Central memory CD4-positive, alpha-beta T cell (primary cell): ENCODE measurements at regions not wholly inside any gene's neighbourhood (a gene's known extent, or its start where the extent isn't known, plus 50 kb on each side); places are given as distances from the start of the nearest gene placed in this dataset.
"Not testable (repeated sequence)": the region's sequence is repeated elsewhere in the genome, so short reads cannot be mapped to it uniquely, and the experiment has no call there.

Experiments
- DNase-seq: peaks from one replicate; pipeline ENCODE4 v3.0.0; 2022

DNA sequence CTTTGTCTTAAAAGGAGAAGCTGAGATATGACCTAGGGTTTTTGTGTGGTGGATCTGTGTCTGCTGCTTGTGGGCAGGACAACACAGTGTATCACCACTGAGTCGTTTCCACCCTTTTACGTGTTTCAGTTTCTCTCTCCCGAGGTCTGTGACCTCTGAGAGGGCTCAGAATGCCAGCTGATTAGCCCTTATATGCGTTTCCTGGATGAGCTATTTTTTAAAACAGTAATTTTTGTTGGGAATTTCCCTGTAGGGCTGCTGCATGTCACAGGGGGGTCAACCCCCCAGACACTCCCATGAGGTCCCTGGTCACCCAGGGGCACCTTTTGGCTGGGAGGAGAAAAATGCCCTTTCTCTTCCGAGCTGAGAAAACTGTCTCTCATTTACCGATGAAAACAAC lies 170.4 kb upstream of the CASK start:
- DNase-seq = no peak

DNA sequence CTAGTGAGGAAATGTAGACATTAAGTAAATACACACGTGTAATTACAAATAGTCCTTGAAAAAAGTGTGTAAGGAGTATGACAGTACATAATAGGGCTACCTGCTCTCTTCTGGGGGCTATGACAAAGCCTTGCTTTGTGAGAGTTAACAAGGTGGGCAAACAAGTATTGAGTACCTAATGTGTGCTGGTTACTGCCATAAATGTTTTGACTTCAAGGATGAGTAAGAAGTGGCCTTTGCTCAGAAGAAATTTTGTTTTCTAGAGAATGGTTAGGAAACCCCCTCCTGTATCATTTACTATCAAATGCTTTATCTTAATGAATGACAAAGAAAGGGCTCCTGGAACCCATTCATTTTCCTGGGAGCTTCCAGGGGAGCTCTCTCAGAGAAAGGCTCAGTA lies 167.0 kb upstream of the CASK start:
- no peak for DNase-seq

DNA sequence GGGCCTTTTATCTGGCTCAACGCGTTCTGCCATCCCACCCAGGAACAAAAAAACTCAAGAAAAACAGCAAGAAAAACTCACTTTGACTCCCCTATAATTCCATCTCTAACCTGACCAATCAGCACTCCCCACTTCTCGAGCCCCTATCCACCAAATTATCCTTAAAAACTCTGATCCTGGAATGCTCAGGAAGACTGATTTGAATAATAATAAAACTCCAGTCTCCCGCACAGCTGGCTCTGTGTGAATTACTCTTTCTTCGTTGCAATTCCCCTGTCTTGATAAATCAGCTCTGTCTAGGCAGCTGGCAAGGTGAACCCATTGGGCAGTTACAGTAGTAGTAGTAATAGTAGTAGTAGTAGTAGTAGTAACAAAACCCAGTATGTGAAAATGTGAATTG lies 165.7 kb upstream of the CASK start:
- no peak for DNase-seq

DNA sequence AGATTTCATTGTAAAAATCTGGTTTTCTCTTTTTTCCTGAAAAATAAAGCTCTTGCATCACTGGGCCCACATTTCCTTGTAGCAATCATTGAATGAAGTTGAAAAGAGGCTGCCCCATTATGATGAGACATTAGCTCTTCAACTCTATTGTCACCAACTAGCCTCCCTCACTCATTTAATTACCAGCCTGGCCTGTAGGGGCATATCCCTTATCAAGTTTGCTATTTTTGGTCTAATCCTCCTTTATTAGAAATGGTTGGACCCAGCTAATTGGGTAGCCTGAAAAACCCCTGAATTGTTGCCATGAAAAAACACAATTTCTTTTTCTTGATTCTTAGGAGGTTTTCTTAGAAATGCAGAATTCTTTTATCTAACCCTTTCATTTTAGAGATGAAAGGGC lies 164.6 kb upstream of the CASK start:
- DNase-seq = no peak

DNA sequence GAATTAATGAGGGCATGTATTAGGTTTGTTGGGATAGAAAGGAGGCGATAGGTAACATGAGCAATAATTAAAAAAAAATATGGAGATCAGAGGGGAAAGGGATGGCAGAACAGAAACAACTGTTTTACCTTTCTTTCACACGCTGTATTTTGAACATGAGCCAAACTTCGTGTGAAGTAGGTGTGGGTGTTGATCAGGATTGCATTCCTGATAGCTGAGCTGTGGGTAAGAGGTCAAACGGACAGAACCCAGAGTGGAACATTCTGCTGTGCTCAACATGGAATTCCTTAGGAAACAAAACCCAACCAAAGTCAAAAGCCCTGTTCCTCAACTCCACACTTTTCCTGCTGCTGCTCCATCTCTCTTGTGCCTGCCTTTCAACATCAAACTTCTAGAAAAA lies 162.5 kb upstream of the CASK start:
- no peak for DNase-seq

DNA sequence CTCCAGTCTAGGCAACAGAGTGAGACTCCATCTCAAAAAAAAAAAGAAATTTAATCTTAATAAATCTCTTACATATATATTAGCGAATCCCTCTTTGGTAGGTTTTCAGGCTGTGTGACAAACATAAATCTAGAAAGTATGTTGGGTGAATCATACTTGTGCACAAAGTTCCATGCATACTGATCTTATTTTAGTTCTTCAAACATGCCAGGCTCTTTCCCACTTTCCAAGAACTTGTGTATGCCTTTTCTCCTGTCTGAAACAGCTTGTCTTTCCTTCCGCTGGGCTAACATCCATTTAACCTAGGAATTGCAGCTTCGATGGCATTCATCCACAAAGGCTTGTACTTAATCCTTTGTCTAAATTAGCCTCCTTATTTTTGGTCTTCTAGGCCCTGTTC lies 156.6 kb upstream of the CASK start:
- no peak for DNase-seq

DNA sequence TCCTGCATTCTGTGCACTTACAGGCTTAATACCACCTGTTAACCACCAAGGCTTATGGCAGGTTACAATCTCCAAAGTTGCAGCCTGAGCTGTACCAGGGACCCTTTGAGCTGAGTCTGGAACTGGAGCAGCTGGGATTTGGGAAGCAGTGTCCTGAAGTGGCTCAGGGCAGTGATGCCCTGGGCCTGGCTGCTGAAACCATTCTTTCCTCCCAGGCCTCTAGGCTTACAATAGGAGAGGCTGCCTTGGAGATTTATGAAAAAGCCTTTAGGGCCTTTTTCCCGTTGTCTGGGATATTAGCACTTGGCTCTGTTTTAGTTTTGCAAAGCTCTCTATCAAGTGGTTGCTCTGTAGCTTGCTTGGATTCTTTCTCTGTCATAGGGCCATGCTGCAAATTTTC lies 154.3 kb upstream of the CASK start:
- no peak for DNase-seq

DNA sequence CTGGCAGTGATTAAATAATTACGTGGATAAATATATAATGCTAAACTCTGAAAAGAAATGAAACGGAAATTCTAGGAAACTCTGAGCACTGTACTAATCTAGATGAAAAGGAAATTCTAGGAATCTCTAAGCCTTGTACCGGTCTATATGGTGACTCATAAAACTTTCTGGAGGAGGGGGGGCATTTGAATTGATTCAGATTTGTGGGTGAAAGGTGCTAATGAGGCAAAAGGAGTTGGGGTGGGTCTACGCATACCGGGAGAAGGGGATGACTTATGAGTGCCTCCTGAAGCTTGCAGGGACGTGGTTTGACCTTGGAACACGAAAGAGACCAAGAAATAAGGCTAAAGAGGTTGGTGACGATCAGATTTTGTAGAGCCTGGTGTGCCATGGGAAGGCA lies 151.7 kb upstream of the CASK start:
- no peak for DNase-seq

DNA sequence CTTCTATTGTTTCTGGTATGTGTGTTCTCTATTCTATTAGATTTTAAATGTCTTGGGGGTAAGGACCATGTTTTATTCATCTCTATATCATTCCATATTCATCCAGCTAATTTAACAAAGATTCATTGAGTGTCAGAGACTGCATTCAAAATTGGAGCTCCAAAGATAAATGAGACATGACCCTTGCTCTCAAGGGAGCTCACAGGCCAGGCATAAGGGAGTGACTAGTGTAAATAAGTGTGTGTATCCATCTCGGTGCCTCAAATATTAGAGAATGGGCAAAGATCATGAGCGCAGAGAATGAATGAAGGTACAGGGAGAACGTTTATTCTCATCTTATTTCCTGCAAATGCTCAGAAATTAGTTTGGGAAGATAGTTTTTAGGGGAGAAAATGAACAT lies 150.1 kb upstream of the CASK start:
- no peak for DNase-seq

DNA sequence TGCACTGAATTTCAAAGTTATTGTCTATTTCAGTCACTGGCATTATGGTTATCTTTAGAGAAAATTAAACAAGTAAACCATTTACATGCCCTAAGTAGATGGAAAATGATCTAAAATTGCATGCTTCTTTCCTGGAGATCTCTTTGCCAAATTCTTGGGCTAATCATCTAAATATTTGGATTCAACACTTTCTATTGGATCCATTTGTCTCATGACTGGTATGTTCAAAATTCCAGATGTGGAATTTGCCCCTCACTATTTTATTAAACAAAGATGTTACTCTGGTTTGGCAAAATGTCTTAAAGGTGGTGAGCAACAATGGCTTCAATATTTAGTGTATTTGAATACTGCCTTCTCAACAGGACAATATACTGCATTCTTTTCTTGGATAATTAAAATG lies 147.5 kb upstream of the CASK start:
- DNase-seq = no peak

DNA sequence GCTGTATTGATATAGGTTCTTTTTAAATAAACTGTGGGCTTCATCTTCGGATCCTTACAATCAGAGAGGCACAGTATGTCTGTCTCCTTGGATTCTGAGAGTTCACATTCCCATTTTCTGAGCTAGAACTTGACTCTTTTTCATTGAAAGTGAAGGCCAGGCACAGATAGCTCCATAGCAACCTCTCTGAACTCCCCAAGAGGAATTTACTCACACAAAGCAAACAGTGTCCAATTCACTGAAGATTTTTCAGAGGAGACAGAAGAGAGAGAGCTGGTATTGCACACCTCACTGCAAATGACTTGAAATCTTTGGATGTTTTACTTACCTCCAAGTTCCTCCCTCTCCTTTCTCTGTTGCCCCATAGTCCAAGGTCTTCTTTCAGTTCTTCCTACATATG lies 130.9 kb upstream of the CASK start:
- no peak for DNase-seq

DNA sequence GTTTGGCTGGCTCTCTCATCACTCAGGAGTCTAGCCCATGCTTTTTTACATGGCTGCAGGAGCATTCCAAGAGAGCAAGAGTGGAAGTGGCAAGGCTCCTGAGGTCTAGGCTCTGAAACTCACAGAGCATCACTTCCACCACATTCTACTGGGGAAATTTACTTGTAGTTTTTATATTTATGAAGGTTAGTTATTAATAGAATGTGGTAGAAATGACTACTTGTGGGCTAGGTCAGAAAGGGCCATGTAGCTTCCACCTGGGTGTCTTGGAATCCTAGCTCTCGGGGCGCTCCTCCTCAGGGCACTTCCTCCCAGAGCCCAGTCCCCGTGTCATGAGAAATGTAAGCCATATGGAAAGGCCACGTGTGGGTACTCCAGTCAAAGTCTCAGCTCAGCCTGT lies 127.0 kb upstream of the CASK start:
- no peak for DNase-seq

DNA sequence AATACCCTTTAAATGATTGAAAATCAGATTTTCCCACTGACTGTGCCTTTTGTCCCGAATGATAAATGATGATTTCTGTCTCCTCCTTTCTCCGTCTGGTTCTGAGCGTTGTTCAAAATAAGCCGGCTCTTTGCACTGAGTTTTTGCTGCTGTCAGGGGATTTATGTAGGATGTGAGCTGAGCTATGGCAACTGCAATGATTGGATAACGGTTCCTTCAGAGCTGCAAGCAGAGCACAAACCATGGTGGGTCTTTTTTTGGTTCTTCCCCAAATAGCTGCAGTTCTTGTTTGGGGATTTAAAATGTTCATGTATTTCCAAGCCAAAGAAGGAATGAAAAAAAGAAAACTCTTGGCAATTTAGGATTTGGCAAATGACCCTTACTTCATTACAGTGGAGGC lies 124.5 kb upstream of the CASK start:
- no peak for DNase-seq

DNA sequence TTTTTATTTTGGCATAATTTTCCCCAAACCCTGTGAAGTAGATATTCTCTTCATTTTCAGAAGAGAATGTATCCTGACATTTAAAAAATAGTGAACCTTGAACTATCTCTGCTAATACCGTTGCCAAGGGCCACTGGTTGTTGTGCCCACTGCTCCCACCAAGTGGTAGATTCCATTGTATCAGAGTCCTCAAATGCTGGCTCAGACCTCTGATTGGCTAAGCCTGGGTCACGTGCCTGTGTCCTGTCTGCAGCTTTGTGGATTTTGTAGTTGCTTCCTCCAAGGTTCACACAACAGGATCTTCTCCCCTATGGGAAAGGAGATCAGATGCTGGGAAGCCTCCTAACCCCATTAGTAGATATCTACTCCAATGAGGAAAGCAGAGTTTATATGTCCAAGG lies 104.8 kb upstream of the CASK start:
- no peak for DNase-seq

DNA sequence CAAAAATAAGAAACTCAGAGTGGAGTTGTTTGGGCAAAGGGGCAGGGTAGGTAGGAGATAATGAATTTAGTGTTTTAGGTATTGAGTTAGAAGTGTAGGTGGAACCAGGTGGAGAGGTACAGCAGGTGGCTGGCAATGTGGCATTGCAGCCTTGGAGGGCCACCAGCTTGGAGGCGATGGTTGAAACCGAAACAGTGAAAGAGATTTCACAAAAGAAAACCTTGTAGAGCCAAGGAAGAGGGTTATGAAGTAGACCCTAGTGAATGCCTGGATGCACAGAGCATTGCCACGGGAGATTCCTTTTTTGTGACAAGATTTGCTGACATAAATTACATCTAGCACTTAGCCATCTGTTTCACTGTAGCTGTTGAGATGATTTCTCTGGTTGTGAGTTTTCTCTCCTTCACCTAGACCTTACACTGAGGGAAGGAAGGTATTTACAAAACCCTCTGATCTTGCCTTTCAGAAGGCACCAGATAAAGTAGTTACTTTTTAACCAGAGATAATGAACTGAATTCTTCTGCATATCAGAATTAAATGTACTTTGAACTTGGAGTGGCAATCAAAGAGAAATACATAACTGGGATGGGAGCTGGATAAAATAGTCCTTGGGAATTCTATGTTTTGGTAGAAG lies 104.1 kb upstream of the CASK start:
- no peak for DNase-seq

DNA sequence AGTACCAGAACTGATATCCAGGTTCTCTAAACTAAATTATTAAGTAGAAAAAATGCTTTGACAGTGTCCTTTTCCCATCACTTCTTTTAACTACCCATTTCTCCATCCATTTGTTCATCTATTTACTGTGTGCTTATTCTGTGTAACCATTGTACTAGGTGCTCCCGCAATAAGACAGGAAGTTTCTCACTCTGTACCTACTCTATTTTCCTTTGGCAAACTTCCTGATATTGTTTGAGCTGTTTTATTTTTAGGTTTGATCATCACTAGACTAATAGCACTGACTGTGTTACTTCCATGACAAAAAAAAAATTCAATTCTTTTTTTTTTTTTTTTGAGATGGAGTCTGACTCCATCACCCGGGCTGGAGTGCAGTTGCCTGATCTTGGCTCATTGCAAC lies 102.5 kb upstream of the CASK start:
- DNase-seq = no peak

DNA sequence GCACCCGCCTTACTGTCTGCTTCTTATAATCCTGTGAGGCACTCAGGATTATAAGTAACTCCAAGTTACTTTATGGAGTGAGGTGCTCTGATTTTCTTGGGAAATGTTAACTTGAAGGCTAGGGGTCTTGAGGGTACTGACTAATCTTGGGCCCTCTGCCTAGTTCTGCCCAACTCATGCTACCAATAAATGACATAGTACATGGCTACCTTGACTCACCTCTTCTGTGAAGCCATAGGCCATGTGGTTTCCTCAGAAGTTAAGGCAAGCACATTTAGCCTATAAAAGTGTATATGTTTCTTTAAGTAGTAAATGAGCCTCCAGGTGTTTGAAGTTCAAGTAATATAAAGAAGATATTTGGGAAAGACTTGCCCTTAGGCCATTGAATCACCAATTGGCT lies 99.8 kb upstream of the CASK start:
- no peak for DNase-seq

DNA sequence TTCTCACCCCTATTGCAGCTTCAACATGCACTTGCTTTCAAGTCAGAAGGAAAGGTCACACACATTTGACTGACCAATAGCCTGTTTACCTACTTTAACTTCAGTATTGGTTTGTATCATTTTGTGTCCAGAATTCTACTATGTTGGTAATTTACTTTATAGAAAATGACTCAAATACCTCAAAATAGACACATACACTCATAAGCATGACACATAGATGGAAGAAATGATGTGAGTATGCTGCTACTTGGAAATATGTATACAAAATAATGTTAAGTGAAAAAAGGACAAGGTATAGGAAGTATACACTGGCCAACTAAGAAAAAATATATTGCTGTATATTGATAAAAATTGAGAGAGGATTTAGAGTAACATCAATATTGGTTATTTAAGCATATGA lies 98.8 kb upstream of the CASK start:
- no peak for DNase-seq

DNA sequence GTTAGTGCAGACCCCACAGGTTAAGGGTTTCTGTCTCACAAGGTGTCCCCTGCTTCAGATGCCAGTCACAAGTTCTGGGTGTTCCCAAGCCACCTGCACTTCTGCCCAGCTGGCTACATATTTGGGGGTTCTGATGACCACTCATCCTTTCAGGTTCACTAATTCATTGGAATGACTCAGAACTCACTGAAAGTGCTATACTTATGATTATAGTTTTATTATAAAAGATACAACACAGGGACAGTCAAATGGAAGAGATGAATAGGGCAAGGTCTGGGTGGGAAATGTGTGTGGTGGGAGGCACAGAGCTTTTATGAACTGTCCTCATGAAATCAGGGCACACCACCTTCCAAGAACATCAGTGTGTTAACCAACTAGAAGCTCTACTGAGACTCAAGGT lies 97.7 kb upstream of the CASK start:
- no peak for DNase-seq

DNA sequence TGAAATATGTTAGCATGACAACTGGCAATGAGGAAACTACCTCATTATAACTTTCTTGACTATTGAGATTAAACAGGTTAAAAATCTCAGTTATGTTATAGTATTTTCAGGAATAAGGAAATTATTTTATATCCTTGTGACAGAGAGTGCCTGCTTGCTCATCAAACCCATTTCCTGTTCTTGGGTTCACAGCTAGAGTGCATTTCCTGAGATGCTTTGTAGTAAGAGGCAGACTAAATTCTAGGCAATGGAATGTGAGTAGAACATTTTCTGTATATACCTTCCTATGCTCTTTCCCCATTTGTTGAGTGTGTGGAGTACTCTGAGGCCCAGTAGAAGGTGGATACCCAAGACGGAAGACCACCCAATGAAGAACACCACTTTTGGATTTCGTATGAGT lies 96.9 kb upstream of the CASK start:
- no peak for DNase-seq

DNA sequence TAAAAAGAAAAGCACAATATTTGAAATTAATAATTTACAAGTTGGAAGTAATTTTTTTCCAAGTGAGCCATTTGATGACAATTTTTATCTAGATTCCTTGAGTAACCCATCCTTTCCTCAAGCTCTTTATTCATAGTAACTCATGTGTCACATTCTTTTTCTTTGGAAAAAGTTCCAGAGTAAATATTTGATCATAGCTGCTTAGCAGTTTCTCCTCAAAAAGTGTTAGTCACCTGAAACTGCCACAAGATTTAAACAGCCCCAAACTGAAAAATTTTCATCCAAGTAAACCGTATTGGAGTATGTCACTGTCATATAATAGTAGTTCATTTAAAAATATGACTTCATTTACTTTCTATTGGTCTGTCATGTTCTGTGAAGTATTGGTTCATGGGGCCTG lies 94.6 kb upstream of the CASK start:
- no peak for DNase-seq

DNA sequence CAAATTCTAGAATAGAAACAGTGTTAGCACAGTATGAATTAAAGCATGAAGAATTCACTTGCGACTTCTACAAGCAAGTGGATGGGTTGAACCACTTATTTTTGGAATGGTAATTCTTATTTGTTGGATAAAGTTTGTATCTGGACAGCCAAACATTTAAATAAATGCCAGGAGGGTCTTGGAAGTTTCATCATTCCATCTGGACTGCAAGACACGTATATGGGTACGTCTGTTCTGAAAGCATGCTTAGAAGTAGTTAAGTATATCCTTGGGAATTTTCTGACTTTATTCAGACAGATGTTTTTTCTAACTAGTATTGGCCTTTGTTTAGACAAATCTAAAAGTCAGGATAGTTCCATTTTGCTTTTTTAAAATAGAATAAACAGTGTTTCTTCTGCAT lies 77.5 kb upstream of the CASK start:
- DNase-seq = no peak

DNA sequence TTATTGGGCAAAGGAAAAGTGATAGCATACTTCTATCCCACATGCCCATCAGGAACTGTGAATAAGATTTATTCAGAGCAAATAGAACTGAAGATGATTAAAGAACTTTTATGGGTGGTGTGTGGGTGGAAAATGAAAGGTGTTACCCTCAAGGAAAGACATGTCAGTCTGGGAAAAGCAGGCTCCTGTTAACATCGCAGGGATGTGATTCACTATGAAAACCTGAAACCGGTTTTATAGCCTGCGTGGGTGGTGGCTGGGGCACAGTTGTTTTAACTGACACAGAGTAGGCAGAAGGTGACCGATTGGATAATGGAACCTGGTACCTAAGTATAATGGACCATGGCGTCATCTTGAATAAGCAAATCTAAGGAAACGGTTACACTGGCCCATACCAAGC lies 61.3 kb upstream of the CASK start:
- no peak for DNase-seq

DNA sequence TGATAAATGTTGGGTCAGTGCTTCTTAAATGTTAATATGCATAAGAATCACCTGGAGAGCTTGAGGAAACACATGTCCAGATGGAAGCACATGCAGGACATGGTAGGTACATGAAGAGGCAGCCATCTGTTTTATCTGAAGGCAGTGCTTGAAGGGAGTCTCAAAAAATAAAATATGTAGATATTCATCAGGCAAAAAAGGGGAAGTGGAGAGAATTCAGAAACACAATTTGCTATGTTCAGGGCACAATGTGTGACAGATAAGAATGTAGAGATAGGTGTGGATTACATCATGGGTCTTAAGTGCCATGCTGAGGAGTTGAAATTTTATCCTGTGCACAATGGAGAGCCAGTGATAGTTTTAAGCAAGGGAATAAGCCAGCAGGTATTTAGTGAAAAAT lies 59.6 kb upstream of the CASK start:
- no peak for DNase-seq

DNA sequence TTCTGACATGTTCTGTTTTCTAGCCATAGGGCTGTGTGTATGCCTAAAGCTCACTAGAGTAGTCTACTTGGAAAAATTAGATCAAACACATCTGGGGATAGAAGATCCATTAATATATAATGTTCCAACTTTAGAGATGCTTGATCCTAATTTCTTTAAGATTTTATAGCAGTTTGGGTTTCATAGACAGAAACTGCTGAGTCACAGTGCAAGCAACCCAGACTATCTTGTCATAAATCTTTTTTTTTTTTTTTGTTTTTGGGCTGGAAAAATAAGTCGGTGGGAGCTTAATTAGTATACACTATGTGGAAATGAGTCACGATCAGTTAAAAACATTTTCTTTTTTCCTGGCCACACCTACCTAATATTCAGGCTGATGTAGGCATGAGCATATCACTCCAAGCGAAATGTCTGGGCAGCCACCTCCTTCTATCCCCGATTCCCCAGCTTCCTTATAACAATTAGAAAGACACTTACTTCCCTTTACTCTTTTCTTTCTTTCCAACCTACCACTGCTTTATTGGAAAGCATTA lies 58.2 kb upstream of the CASK start:
- DNase-seq = no peak

DNA sequence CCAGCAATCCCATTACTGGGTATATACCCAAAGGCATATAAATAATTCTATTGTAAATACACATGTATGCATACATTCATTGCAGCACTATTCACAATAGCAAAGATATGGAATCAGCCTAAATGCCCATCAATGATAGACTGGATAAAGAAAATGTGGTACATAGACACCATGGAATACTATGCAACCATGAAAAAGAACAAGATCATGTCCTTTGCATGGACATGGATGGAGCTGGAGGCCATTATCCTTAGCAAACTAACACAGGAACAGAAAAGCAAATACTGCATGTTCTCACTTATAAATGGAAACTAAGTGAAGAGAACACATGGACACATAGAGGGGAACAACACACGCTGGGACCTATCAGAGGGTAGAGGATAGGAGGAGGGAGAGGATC lies 51.3 kb upstream of the CASK start:
- DNase-seq = not testable (repeated sequence)
